ENCODE measurements at regions not wholly inside any gene's neighbourhood (a gene's known extent, or its start where the extent isn't known, plus 50 kb on each side); places are given as distances from the start of the nearest gene placed in this dataset.

GRCh38 chr5:133730346-133730745, 118.0 kb upstream of the FSTL4 start:
- intact Hi-C loops (cut with micrococcal nuclease): no loop called here
- POLR2A ChIA-PET (ENCODE audit: unreplicated experiment): no interaction called here

GRCh38 chr5:133729800-133730199, 117.5 kb upstream of the FSTL4 start:
- H3K27me3 ChIP-seq (ENCODE audit: low read length): no peaks in the 10 kb centered on the region
- H4K20me1 ChIP-seq (ENCODE audit: low read length): no peaks in the 10 kb centered on the region
- intact Hi-C loops (cut with micrococcal nuclease): no loop called here
- peaks cover 5% of the 10 kb centered on the region for H3K4me1 ChIP-seq (ENCODE audit: insufficient read depth, low read length)
- ATAC-seq: no peak
- H2AFZ ChIP-seq (ENCODE audit: low read length): no peak overlapping the region
- no peak for DNase-seq
- no peak overlapping the region for H3K27ac ChIP-seq (ENCODE audit: low read length)
- H3K79me2 ChIP-seq (ENCODE audit: low read length): no peaks in the 10 kb centered on the region
- TF ChIP-seq EZH2 (IDR thresholded peaks at IDR 0.05; ENCODE audit: low read length, unreplicated experiment): no peak
- TF ChIP-seq EZH2phosphoT487 (IDR thresholded peaks at IDR 0.05; ENCODE audit: borderline replicate concordance, low read length): no peak
- TF ChIP-seq, protein P1, sequence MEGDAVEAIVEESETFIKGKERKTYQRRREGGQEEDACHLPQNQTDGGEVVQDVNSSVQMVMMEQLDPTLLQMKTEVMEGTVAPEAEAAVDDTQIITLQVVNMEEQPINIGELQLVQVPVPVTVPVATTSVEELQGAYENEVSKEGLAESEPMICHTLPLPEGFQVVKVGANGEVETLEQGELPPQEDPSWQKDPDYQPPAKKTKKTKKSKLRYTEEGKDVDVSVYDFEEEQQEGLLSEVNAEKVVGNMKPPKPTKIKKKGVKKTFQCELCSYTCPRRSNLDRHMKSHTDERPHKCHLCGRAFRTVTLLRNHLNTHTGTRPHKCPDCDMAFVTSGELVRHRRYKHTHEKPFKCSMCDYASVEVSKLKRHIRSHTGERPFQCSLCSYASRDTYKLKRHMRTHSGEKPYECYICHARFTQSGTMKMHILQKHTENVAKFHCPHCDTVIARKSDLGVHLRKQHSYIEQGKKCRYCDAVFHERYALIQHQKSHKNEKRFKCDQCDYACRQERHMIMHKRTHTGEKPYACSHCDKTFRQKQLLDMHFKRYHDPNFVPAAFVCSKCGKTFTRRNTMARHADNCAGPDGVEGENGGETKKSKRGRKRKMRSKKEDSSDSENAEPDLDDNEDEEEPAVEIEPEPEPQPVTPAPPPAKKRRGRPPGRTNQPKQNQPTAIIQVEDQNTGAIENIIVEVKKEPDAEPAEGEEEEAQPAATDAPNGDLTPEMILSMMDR (conservative IDR thresholded peaks at IDR 0.05; ENCODE audit: low read depth, low read length): no peak
- H3F3A ChIP-seq (ENCODE audit: low read length, unreplicated experiment): no peaks in the 10 kb centered on the region
- POLR2A ChIA-PET (ENCODE audit: unreplicated experiment): no interaction called here
- no peaks in the 10 kb centered on the region for H3K36me3 ChIP-seq (ENCODE audit: low read depth, low read length)
- H3K9me2 ChIP-seq (replicated peaks; ENCODE audit: low read length): no peaks in the 10 kb centered on the region
- H3K4me3 ChIP-seq (ENCODE audit: low read length): no peak overlapping the region
- H3K9me3 ChIP-seq (ENCODE audit: low read length): no peaks in the 10 kb centered on the region
- no peak overlapping the region for H3K9ac ChIP-seq (ENCODE audit: low read length)
- BruUV-seq (replicated peaks): no TSS peak
- H3K4me2 ChIP-seq (ENCODE audit: low read length): no peak overlapping the region
- CTCF ChIA-PET: no interaction called here

More at GRCh38 chr5:133730346-133730745, 118.0 kb upstream of the FSTL4 start:
- Histone ChIP-seq H4K20me1 (ENCODE audit: low read length) (no peaks in the 10 kb centered on the region), H2AFZ (ENCODE audit: low read length) (no peak overlapping the region), H3K9me2 (replicated peaks; ENCODE audit: low read length) (no peaks in the 10 kb centered on the region), H3K4me1 (ENCODE audit: insufficient read depth, low read length) (peaks cover 10% of the 10 kb centered on the region), H3K9me3 (ENCODE audit: low read length) (no peaks in the 10 kb centered on the region), H3K9ac (ENCODE audit: low read length) (no peak overlapping the region), H3K79me2 (ENCODE audit: low read length) (no peaks in the 10 kb centered on the region), H3F3A (ENCODE audit: low read length, unreplicated experiment) (no peaks in the 10 kb centered on the region), H3K27ac (ENCODE audit: low read length) (no peak overlapping the region), H3K36me3 (ENCODE audit: low read depth, low read length) (no peaks in the 10 kb centered on the region), H3K27me3 (ENCODE audit: low read length) (no peaks in the 10 kb centered on the region), H3K4me3 (ENCODE audit: low read length) (no peak overlapping the region), H3K4me2 (ENCODE audit: low read length) (no peak overlapping the region)
- ATAC-seq (no peak), DNase-seq (no peak)
- BruUV-seq (replicated peaks): no TSS peak
- CTCF ChIA-PET: no interaction called here
- no peak for TF ChIP-seq EZH2phosphoT487 (IDR thresholded peaks at IDR 0.05; ENCODE audit: borderline replicate concordance, low read length)
- TF ChIP-seq, protein P1 (conservative IDR thresholded peaks at IDR 0.05; ENCODE audit: low read depth, low read length): no peak
- TF ChIP-seq EZH2 (IDR thresholded peaks at IDR 0.05; ENCODE audit: low read length, unreplicated experiment): no peak

DNA sequence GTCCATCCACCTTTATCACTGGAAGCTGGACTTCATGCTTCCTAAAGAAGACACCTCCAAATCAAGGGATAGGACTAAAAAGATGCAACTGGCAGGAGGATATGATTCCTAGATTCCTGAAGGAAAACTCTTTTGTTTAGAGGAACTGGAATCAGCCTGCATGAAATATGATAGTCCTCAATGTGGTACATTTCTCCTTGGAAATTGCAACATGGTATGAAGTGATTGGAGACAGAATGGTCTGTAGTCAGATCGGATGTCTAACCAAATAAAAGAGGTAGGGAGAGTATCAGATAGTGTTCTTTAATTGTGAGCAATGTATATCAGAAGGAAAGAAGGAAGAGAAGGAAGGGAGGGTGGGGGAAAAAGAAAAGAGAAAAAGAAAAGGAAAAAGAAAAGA, 116.1 kb upstream of the FSTL4 start:
- CTCF ChIA-PET: no interaction called here
- no TSS peak for BruUV-seq (replicated peaks)
- intact Hi-C loops (cut with micrococcal nuclease): no loop called here

More for the DNA sequence above, 116.1 kb upstream of the FSTL4 start:
- Histone ChIP-seq H3K27me3 (ENCODE audit: low read length) (no peaks in the 10 kb centered on the region), H3K4me2 (ENCODE audit: low read length) (no peak overlapping the region), H3K9me2 (replicated peaks; ENCODE audit: low read length) (no peaks in the 10 kb centered on the region), H3F3A (ENCODE audit: low read length, unreplicated experiment) (no peaks in the 10 kb centered on the region), H4K20me1 (ENCODE audit: low read length) (no peaks in the 10 kb centered on the region), H3K4me3 (ENCODE audit: low read length) (no peak overlapping the region), H3K79me2 (ENCODE audit: low read length) (no peaks in the 10 kb centered on the region), H3K9ac (ENCODE audit: low read length) (no peak overlapping the region), H3K27ac (ENCODE audit: low read length) (no peak overlapping the region), H3K9me3 (ENCODE audit: low read length) (no peaks in the 10 kb centered on the region), H3K4me1 (ENCODE audit: insufficient read depth, low read length) (no peaks in the 10 kb centered on the region), H2AFZ (ENCODE audit: low read length) (no peak overlapping the region), H3K36me3 (ENCODE audit: low read depth, low read length) (no peaks in the 10 kb centered on the region)
- DNase-seq (no peak), ATAC-seq (no peak)
- POLR2A ChIA-PET (ENCODE audit: unreplicated experiment): no interaction called here
- TF ChIP-seq EZH2phosphoT487 (IDR thresholded peaks at IDR 0.05; ENCODE audit: borderline replicate concordance, low read length) (no peak), EZH2 (IDR thresholded peaks at IDR 0.05; ENCODE audit: low read length, unreplicated experiment) (no peak)
- TF ChIP-seq, protein P1 (conservative IDR thresholded peaks at IDR 0.05; ENCODE audit: low read depth, low read length): no peak

All from PC-3 (cell line).